ENCODE measurements at regions not wholly inside any gene's neighbourhood (a gene's known extent, or its start where the extent isn't known, plus 50 kb on each side); places are given as distances from the start of the nearest gene placed in this dataset.

- TF ChIP-seq CTCF (IDR thresholded peaks at IDR 0.05) (no peak), POLR2AphosphoS5 (IDR thresholded peaks at IDR 0.05) (no peak), POLR2A (IDR thresholded peaks at IDR 0.05) (no peak)
Measured at GRCh38 chr11:122036018-122036417, 80.0 kb downstream of the BLID start.

Measured in breast epithelium (tissue), 3 donors.